GM12872 (cell line): ENCODE measurements at regions not wholly inside any gene's neighbourhood (a gene's known extent, or its start where the extent isn't known, plus 50 kb on each side); places are given as distances from the start of the nearest gene placed in this dataset.

Source experiments
- CTCF ChIP-seq: IDR thresholded peaks from 3 replicates; pipeline ENCODE4 v1.5.1; 2011; ENCODE audit warnings: low read depth, mild to moderate bottlenecking, low read length, moderate library complexity; ENCODE audit not compliant: insufficient read depth

GRCh38 chr14:71262441-71262840 lies 355.2 kb downstream of the PCNX1 start:
- no peak for TF ChIP-seq CTCF

- TF ChIP-seq CTCF = no peak
Measured at GRCh38 chr14:71264260-71264659, 357.0 kb downstream of the PCNX1 start.

GRCh38 chr14:71267007-71267513 lies 359.8 kb downstream of the PCNX1 start:
- no peak for TF ChIP-seq CTCF

- no peak for TF ChIP-seq CTCF
Measured at GRCh38 chr14:71267691-71268090, 360.4 kb downstream of the PCNX1 start.

GRCh38 chr14:71270111-71270510 lies 362.9 kb downstream of the PCNX1 start:
- no peak for TF ChIP-seq CTCF

- TF ChIP-seq CTCF = no peak
Measured at GRCh38 chr14:71271166-71271945, 364.1 kb downstream of the PCNX1 start.

GRCh38 chr14:71273366-71273765 lies 366.1 kb downstream of the PCNX1 start:
- no peak for TF ChIP-seq CTCF

- TF ChIP-seq CTCF = no peak
Measured at GRCh38 chr14:71284048-71284447, 376.8 kb downstream of the PCNX1 start.
